A673 (cell line): ENCODE measurements at regions not wholly inside any gene's neighbourhood (a gene's known extent, or its start where the extent isn't known, plus 50 kb on each side); places are given as distances from the start of the nearest gene placed in this dataset.

ENCODE experiments used
- BruUV-seq: library from RNA; stranded (reverse); fragments of 400-500 nt; replicated peaks from 2 replicates; lab custom pipeline; 2021; lab: Mats Ljungman, UMichigan
- CTCF ChIA-PET: fragments of 300-600 bp; sonication (Branson Sonifier 250); formaldehyde crosslinking; loops from one replicate; lab custom pipeline; 2022; ENCODE audit warnings: antibody characterized with exemption; lab: Charles Lee
- POLR2A ChIA-PET: fragments of 300-600 bp; sonication (Branson Sonifier 250); formaldehyde crosslinking; loops from one replicate; lab custom pipeline; 2022; ENCODE audit warnings: antibody characterized with exemption; ENCODE audit not compliant: low non-redundant PET; lab: Charles Lee
- DNase-seq: peaks from one replicate; pipeline ENCODE4 v3.0.0-alpha.2; 2015; ENCODE audit warnings: low spot score
- H3K27ac ChIP-seq: fragments of 200-600 bp; sonication (generic); 2 replicates; pipeline ENCODE4 v1.5.1; 2016; ENCODE audit warnings: mixed run types, low read depth, mild to moderate bottlenecking, mixed read lengths, antibody characterized with exemption, low read length; ENCODE audit not compliant: poor library complexity, severe bottlenecking
- H3K27me3 ChIP-seq: fragments of 200-600 bp; sonication (generic); replicated peaks from 2 replicates; pipeline ENCODE4 v1.6.1; 2017; ENCODE audit warnings: mixed run types, low read depth, mild to moderate bottlenecking, mixed read lengths, antibody characterized with exemption, low read length; ENCODE audit not compliant: insufficient read depth, poor library complexity
- H3K36me3 ChIP-seq: fragments of 200-600 bp; sonication (generic); 2 replicates; pipeline ENCODE4 v1.6.1; 2016; ENCODE audit warnings: mixed run types, mild to moderate bottlenecking, mixed read lengths, antibody characterized with exemption, low read length; ENCODE audit not compliant: insufficient read depth, poor library complexity, severe bottlenecking
- H3K4me1 ChIP-seq: fragments of 200-600 bp; sonication (generic); 2 replicates; pipeline ENCODE4 v1.6.1; 2017; ENCODE audit warnings: mixed run types, mild to moderate bottlenecking, mixed read lengths, antibody characterized with exemption, low read length; ENCODE audit not compliant: insufficient read depth, poor library complexity, severe bottlenecking
- H3K4me3 ChIP-seq: fragments of 200-600 bp; sonication (generic); 2 replicates; pipeline ENCODE4 v1.5.1; 2016; ENCODE audit warnings: low read depth, mixed run types, mild to moderate bottlenecking, mixed read lengths, low read length; ENCODE audit not compliant: poor library complexity, severe bottlenecking
- H3K9me3 ChIP-seq: fragments of 200-600 bp; sonication (generic); 2 replicates; pipeline ENCODE4 v1.6.1; 2016; ENCODE audit warnings: mixed run types, low read depth, mild to moderate bottlenecking, mixed read lengths, antibody characterized with exemption, low read length; ENCODE audit not compliant: poor library complexity, severe bottlenecking
- EZH2 ChIP-seq: fragments of 200-600 bp; sonication (generic); IDR thresholded peaks from 2 replicates; pipeline ENCODE4 v1.6.1; 2017; ENCODE audit warnings: borderline replicate concordance, low read depth, mild to moderate bottlenecking, mixed read lengths, antibody characterized with exemption, low read length; ENCODE audit not compliant: poor library complexity, severe bottlenecking
- intact Hi-C: fragments of 100-400 bp; cut with micrococcal nuclease; formaldehyde crosslinking; loops from one replicate; pipeline ENCODE4 v1.10.0; 2022; ENCODE audit not compliant: unreplicated experiment
- TF ChIP-seq, protein P1 (sequence below): fragments of 300-800, 200-600 bp; sonication (generic); conservative IDR thresholded peaks from 2 replicates; pipeline ENCODE4 v1.5.1; 2017; ENCODE audit warnings: low read depth, mild to moderate bottlenecking, antibody characterized with exemption, low read length, moderate library complexity, mixed read lengths

- Histone ChIP-seq H3K4me1 (peaks cover 60% of the 10 kb centered on the region), H3K27ac (peak overlapping the region; percentile 96), H3K9me3 (no peaks in the 10 kb centered on the region), H3K4me3 (no peak overlapping the region), H3K27me3 (no peaks in the 10 kb centered on the region), H3K36me3 (no peaks in the 10 kb centered on the region)
- no peak for DNase-seq
- intact Hi-C loops: no loop called here
- ChIA-PET POLR2A (no interaction called here), CTCF (no interaction called here)
- no peak for TF ChIP-seq EZH2
- TF ChIP-seq, protein P1, sequence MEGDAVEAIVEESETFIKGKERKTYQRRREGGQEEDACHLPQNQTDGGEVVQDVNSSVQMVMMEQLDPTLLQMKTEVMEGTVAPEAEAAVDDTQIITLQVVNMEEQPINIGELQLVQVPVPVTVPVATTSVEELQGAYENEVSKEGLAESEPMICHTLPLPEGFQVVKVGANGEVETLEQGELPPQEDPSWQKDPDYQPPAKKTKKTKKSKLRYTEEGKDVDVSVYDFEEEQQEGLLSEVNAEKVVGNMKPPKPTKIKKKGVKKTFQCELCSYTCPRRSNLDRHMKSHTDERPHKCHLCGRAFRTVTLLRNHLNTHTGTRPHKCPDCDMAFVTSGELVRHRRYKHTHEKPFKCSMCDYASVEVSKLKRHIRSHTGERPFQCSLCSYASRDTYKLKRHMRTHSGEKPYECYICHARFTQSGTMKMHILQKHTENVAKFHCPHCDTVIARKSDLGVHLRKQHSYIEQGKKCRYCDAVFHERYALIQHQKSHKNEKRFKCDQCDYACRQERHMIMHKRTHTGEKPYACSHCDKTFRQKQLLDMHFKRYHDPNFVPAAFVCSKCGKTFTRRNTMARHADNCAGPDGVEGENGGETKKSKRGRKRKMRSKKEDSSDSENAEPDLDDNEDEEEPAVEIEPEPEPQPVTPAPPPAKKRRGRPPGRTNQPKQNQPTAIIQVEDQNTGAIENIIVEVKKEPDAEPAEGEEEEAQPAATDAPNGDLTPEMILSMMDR: no peak
- no TSS peak for BruUV-seq
Observed at GRCh38 chr12:124514996-124515932, 52.1 kb downstream of the NCOR2 start.

- BruUV-seq: no TSS peak
- Histone ChIP-seq H3K27me3 (no peaks in the 10 kb centered on the region), H3K36me3 (no peaks in the 10 kb centered on the region), H3K4me3 (no peak overlapping the region), H3K27ac (peak overlapping the region; percentile 80), H3K9me3 (no peaks in the 10 kb centered on the region), H3K4me1 (peaks cover 60% of the 10 kb centered on the region)
- ChIA-PET POLR2A (no interaction called here), CTCF (no interaction called here)
- intact Hi-C loops: no loop called here
- no peak for DNase-seq
- no peak for TF ChIP-seq EZH2
- TF ChIP-seq, protein P1: no peak
Observed at GRCh38 chr12:124514145-124514995, 53.0 kb downstream of the NCOR2 start.

DNA sequence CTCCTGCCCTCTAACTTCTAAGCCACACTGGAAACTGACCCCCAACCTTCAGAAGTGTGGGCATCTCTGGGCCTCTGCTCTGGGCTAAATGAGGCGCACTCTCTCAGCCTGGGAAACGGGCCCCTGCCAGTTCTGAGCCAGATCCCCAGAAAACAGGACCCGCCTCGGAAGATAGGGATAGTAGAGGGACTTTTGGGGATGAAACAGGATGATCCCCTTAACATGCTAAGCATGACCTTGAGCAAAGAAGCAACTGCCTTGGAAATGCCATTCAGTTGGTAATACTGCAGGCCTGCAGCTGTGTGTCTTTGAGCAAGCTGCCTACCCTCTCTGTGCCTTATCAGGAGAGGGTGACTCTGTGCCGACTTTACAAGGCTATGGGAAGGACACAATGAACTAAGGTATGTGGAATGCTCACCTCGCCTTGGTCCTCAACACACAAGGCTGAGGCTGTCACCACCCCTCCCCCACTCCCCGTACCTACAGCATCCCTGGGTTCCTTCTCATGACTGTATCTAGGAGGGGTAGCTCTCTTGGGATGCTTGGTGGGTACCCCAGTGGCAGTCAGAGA, 54.0 kb downstream of the NCOR2 start:
- no TSS peak for BruUV-seq
- peaks cover 61% of the 10 kb centered on the region for H3K4me1 ChIP-seq
- intact Hi-C loops: no loop called here
- ChIA-PET CTCF (no interaction called here), POLR2A (interaction anchor here (0.7 kb wide), 1 partner anchor 357 kb away, joined by 4 read pairs; no protein-coding TSS in a partner anchor)
- DNase-seq: no peak
- H3K4me3 ChIP-seq: no peak overlapping the region
- no peak for TF ChIP-seq EZH2
- TF ChIP-seq, protein P1: no peak
- H3K27me3 ChIP-seq: no peaks in the 10 kb centered on the region
- no peaks in the 10 kb centered on the region for H3K9me3 ChIP-seq
- H3K36me3 ChIP-seq: no peaks in the 10 kb centered on the region
- peak overlapping the region; percentile 80 for H3K27ac ChIP-seq
